ENCODE measurements at regions not wholly inside any gene's neighbourhood (a gene's known extent, or its start where the extent isn't known, plus 50 kb on each side); places are given as distances from the start of the nearest gene placed in this dataset.
A peak's percentile ranks its signal among the peaks of the same experiment; 100 is the strongest.

DNA sequence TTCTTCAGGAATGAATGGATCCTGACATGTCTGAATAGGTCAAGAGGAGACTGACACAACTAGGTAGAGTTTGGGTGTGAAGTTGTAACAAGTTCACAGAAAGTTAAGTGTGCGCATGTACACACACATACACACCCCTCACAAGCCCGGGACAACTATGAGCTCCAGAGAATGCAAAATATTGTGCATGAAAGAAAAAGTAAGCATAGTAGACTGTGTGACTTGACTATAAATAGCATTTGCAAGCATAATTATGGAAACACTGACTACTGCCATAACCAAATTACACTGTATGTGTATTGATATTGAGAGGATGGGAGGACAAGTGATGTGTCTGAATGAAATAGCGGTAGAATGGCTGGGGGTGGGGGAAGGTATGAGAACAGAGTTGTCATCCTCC lies 157.1 kb upstream of the NCK2 start:
- DNase-seq (ENCODE audit: low spot score): no peak

DNA sequence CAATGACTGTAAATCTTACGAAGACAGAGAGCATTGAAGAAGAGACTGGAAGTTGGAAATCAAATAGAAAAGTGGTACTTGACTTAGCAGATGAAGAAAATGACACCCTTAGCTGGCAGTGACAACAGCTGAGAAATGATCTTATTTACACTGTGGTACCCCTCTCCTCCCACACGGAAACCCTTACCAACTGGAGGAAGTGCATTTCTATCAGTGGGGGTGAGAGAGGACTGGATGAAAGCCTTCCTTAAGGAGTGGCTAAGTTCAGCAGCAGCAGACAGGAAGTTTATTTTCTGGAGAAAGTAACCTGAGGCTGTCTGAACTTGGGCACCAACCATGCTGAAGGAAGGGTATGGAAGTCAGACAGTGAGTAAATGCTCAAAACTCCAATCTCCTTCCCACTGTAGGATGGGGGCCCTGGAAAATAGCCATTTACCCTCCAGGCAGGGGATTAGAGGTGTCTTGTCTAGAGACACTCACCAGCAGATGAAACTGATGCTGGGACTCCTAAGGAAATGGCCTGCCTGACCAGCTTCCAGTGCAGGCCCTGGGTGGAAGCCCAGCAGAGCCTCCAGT lies 160.2 kb upstream of the NCK2 start:
- ATAC-seq (peak; percentile 24; the same call in 1 of the 2 replicates), DNase-seq (ENCODE audit: low spot score) (no peak)
- Mint-ChIP-seq H3K36me3 (peaks cover 10% of the 10 kb centered on the region), H3K4me3 (no peak overlapping the region), H3K4me1 (peaks cover 19% of the 10 kb centered on the region), H3K9me3 (peaks cover 23% of the 10 kb centered on the region), H3K27ac (no peak overlapping the region), H3K27me3 (ENCODE audit: low read depth) (no peaks in the 10 kb centered on the region; the same call in 1 of the 2 replicates)
- TF ChIP-seq ZNF425 (CRISPR knock-in tag; conservative IDR thresholded peaks at IDR 0.05) (no peak), NR2C2 (CRISPR knock-in tag; IDR thresholded peaks at IDR 0.05) (no peak), ERG (CRISPR knock-in tag; IDR thresholded peaks at IDR 0.05) (no peak), ZNF317 (CRISPR knock-in tag; IDR thresholded peaks at IDR 0.05; ENCODE audit: borderline replicate concordance, low read depth) (no peak), ZNF232 (CRISPR knock-in tag; IDR thresholded peaks at IDR 0.05) (no peak), ZNF532 (CRISPR knock-in tag; IDR thresholded peaks at IDR 0.05; ENCODE audit: borderline replicate concordance) (no peak), OVOL2 (CRISPR knock-in tag; IDR thresholded peaks at IDR 0.05; ENCODE audit: borderline replicate concordance) (no peak), ZNF671 (CRISPR knock-in tag; IDR thresholded peaks at IDR 0.05) (no peak), CDX4 (CRISPR knock-in tag; IDR thresholded peaks at IDR 0.05; ENCODE audit: borderline replicate concordance) (no peak)
- TF ChIP-seq, protein P1, sequence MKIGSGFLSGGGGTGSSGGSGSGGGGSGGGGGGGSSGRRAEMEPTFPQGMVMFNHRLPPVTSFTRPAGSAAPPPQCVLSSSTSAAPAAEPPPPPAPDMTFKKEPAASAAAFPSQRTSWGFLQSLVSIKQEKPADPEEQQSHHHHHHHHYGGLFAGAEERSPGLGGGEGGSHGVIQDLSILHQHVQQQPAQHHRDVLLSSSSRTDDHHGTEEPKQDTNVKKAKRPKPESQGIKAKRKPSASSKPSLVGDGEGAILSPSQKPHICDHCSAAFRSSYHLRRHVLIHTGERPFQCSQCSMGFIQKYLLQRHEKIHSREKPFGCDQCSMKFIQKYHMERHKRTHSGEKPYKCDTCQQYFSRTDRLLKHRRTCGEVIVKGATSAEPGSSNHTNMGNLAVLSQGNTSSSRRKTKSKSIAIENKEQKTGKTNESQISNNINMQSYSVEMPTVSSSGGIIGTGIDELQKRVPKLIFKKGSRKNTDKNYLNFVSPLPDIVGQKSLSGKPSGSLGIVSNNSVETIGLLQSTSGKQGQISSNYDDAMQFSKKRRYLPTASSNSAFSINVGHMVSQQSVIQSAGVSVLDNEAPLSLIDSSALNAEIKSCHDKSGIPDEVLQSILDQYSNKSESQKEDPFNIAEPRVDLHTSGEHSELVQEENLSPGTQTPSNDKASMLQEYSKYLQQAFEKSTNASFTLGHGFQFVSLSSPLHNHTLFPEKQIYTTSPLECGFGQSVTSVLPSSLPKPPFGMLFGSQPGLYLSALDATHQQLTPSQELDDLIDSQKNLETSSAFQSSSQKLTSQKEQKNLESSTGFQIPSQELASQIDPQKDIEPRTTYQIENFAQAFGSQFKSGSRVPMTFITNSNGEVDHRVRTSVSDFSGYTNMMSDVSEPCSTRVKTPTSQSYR (CRISPR knock-in tag; IDR thresholded peaks at IDR 0.05): no peak
- TF ChIP-seq, protein P2, sequence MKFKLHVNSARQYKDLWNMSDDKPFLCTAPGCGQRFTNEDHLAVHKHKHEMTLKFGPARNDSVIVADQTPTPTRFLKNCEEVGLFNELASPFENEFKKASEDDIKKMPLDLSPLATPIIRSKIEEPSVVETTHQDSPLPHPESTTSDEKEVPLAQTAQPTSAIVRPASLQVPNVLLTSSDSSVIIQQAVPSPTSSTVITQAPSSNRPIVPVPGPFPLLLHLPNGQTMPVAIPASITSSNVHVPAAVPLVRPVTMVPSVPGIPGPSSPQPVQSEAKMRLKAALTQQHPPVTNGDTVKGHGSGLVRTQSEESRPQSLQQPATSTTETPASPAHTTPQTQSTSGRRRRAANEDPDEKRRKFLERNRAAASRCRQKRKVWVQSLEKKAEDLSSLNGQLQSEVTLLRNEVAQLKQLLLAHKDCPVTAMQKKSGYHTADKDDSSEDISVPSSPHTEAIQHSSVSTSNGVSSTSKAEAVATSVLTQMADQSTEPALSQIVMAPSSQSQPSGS (CRISPR knock-in tag; IDR thresholded peaks at IDR 0.05; ENCODE audit: borderline replicate concordance, low read depth): no peak
- POLR2A ChIA-PET: no interaction called here
- CTCF ChIA-PET: no interaction called here

More for the DNA sequence above, 157.1 kb upstream of the NCK2 start:
- TF ChIP-seq RELA (CRISPR knock-in tag; IDR thresholded peaks at IDR 0.05; ENCODE audit: borderline replicate concordance): no peak
- TF ChIP-seq ZNF121 (CRISPR knock-in tag; IDR thresholded peaks at IDR 0.05): no peak
- TF ChIP-seq, protein P3, sequence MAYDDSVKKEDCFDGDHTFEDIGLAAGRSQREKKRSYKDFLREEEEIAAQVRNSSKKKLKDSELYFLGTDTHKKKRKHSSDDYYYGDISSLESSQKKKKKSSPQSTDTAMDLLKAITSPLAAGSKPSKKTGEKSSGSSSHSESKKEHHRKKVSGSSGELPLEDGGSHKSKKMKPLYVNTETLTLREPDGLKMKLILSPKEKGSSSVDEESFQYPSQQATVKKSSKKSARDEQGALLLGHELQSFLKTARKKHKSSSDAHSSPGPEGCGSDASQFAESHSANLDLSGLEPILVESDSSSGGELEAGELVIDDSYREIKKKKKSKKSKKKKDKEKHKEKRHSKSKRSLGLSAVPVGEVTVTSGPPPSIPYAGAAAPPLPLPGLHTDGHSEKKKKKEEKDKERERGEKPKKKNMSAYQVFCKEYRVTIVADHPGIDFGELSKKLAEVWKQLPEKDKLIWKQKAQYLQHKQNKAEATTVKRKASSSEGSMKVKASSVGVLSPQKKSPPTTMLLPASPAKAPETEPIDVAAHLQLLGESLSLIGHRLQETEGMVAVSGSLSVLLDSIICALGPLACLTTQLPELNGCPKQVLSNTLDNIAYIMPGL (CRISPR knock-in tag; IDR thresholded peaks at IDR 0.05): no peak
- no peak for TF ChIP-seq NR2C2 (CRISPR knock-in tag; IDR thresholded peaks at IDR 0.05)
- TF ChIP-seq, protein P1 (CRISPR knock-in tag; IDR thresholded peaks at IDR 0.05): no peak
- Mint-ChIP-seq H3K4me3 (no peak overlapping the region), H3K9me3 (peaks cover 39% of the 10 kb centered on the region), H3K36me3 (peaks cover 19% of the 10 kb centered on the region), H3K27me3 (ENCODE audit: low read depth) (no peaks in the 10 kb centered on the region; the same call in 1 of the 2 replicates), H3K27ac (no peak overlapping the region), H3K4me1 (peaks cover 22% of the 10 kb centered on the region)
- CTCF ChIA-PET: no interaction called here
- no peak for ATAC-seq
- POLR2A ChIA-PET: no interaction called here

All from WTC11 (cell line).